Tibial nerve (tissue), 3 donors: ENCODE measurements at regions not wholly inside any gene's neighbourhood (a gene's known extent, or its start where the extent isn't known, plus 50 kb on each side); places are given as distances from the start of the nearest gene placed in this dataset.

ENCODE experiments used
- POLR2A ChIP-seq, 2 donors: fragments of 450-650 bp; IDR thresholded peaks; one replicate each; pipeline ENCODE4 v1.6.1; 2017; ENCODE audit warnings: antibody characterized with exemption in 2 of 2, mild to moderate bottlenecking in 2 of 2, moderate library complexity in 2 of 2
- TF ChIP-seq, protein P1 (sequence below), 5 experiments: fragments of 200-600 bp in 3 of 5; fragments of 450-650 bp in 2 of 5; sonication (generic) in 3 of 5; IDR thresholded peaks; one replicate each; pipeline ENCODE4 v1.5.1; 2016 to 2019; ENCODE audit warnings: antibody characterized with exemption in 5 of 5, mild to moderate bottlenecking in 3 of 5, moderate library complexity in 2 of 5

- TF ChIP-seq, protein P1, sequence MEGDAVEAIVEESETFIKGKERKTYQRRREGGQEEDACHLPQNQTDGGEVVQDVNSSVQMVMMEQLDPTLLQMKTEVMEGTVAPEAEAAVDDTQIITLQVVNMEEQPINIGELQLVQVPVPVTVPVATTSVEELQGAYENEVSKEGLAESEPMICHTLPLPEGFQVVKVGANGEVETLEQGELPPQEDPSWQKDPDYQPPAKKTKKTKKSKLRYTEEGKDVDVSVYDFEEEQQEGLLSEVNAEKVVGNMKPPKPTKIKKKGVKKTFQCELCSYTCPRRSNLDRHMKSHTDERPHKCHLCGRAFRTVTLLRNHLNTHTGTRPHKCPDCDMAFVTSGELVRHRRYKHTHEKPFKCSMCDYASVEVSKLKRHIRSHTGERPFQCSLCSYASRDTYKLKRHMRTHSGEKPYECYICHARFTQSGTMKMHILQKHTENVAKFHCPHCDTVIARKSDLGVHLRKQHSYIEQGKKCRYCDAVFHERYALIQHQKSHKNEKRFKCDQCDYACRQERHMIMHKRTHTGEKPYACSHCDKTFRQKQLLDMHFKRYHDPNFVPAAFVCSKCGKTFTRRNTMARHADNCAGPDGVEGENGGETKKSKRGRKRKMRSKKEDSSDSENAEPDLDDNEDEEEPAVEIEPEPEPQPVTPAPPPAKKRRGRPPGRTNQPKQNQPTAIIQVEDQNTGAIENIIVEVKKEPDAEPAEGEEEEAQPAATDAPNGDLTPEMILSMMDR (IDR thresholded peaks at IDR 0.05), result no peak
- TF ChIP-seq POLR2A (IDR thresholded peaks at IDR 0.05), result no peak
Observed at GRCh38 chr5:158470764-158471534, 612.0 kb upstream of the CLINT1 start.
